ENCODE measurements at regions not wholly inside any gene's neighbourhood (a gene's known extent, or its start where the extent isn't known, plus 50 kb on each side); places are given as distances from the start of the nearest gene placed in this dataset.

DNA sequence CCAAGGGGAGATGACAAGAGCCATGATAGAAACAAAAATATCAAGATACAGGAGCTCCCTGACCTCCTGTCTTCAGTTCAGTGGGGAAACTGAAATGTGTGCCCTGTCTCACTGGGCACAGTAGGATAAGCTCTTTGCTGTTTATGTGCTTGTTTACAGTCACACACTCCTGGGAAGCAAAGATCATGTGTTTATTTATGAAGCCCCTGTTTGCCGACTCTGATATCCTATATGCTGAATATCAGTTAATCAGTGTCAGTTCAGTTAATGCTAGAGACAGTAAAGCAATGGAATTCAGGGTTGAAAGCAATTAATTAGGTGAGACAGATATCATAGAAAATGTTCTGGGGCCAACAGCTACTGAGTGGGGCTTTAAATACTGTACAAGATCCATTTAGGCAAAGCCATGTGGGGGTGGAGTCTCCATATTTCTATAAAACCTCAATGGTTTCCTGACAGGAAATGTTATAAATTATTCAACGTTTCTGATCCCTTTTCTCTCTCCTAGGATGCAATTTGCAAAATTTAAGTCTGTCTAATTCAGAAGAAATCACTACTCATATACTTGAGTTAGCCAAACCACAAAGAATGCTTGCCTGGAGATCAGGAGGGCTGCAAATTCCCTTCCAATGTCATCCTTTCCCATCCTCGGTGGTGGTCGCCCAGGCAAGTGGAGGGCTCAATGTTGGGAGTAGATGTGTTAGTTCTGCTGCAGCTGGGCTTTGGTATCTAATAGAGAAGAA is 551.3 kb downstream of the CMPK2 start:
- no peak overlapping the region for H3K27ac ChIP-seq
- ATAC-seq (no peak), DNase-seq (no peak)
- no peaks in the 10 kb centered on the region for H3K27me3 ChIP-seq
- H3K9me3 ChIP-seq = no peaks in the 10 kb centered on the region
- TF ChIP-seq, protein P1, sequence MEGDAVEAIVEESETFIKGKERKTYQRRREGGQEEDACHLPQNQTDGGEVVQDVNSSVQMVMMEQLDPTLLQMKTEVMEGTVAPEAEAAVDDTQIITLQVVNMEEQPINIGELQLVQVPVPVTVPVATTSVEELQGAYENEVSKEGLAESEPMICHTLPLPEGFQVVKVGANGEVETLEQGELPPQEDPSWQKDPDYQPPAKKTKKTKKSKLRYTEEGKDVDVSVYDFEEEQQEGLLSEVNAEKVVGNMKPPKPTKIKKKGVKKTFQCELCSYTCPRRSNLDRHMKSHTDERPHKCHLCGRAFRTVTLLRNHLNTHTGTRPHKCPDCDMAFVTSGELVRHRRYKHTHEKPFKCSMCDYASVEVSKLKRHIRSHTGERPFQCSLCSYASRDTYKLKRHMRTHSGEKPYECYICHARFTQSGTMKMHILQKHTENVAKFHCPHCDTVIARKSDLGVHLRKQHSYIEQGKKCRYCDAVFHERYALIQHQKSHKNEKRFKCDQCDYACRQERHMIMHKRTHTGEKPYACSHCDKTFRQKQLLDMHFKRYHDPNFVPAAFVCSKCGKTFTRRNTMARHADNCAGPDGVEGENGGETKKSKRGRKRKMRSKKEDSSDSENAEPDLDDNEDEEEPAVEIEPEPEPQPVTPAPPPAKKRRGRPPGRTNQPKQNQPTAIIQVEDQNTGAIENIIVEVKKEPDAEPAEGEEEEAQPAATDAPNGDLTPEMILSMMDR (IDR thresholded peaks at IDR 0.05 in 4 of 5, conservative IDR thresholded peaks at IDR 0.05 in 1 of 5) = no peak
- TF ChIP-seq POLR2A (IDR thresholded peaks at IDR 0.05) = no peak
- in situ Hi-C loops (cut with MboI; ENCODE audit: low sequenced_read_pairs in 4 of 4) (no loop called here), intact Hi-C loops (cut with DNase I; ENCODE audit: low total_unique reads) (no loop called here)
- H3K4me3 ChIP-seq = no peak overlapping the region
- H3K36me3 ChIP-seq = no peaks in the 10 kb centered on the region
- H3K4me1 ChIP-seq = no peaks in the 10 kb centered on the region

DNA sequence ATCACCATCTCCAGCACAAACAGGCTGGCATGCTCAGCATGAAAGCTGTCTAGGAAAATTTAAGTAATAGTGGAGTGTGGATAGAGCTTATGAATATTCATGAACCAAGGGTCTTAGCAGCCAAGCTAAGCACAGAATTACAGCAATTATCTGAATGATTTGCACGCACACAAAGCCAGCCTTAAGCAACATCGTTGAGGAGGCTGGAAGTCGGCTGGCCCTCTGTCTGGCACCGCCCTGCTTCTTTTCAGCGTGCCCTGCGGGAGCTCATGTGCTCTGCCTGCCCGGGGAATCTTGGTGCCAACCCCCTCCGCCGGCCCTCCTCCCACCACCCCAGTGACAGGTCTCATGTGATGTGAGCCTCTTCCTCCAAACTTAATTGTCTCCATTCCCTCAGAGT is 540.1 kb downstream of the CMPK2 start:
- Histone ChIP-seq H3K27me3 (no peaks in the 10 kb centered on the region), H3K4me1 (no peaks in the 10 kb centered on the region), H3K4me3 (no peak overlapping the region), H3K9me3 (no peaks in the 10 kb centered on the region), H3K36me3 (no peaks in the 10 kb centered on the region), H3K27ac (no peak overlapping the region)
- ATAC-seq = no peak
- intact Hi-C loops (cut with DNase I; ENCODE audit: low total_unique reads) = no loop called here
- DNase-seq = no peak
- TF ChIP-seq, protein P1 (IDR thresholded peaks at IDR 0.05 in 4 of 5, conservative IDR thresholded peaks at IDR 0.05 in 1 of 5) = no peak
- no peak for TF ChIP-seq POLR2A (IDR thresholded peaks at IDR 0.05)
- in situ Hi-C loops (cut with MboI; ENCODE audit: low sequenced_read_pairs in 4 of 4) = no loop called here

DNA sequence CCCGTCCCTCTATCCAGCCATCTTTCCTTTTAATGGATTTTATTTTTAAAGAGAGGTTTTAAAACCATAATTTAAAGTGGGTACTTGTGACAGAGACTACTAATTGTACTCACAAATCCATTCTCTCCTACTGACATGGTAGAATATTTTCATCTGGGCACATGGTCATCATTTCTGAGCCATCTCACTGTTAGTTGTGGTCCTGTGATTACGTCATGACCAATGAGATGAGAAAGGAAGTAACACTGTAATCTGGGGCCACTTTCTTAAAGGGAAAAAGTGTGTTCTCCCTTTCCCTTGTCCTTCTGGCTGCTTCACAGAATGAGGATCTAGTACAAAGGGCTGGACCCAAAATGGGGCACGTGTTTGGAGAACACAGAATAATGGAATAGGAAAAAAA is 538.7 kb downstream of the CMPK2 start:
- Histone ChIP-seq H3K4me3 (no peak overlapping the region), H3K27ac (no peak overlapping the region), H3K4me1 (no peaks in the 10 kb centered on the region), H3K36me3 (no peaks in the 10 kb centered on the region), H3K27me3 (no peaks in the 10 kb centered on the region), H3K9me3 (no peaks in the 10 kb centered on the region)
- TF ChIP-seq, protein P1 (IDR thresholded peaks at IDR 0.05 in 4 of 5, conservative IDR thresholded peaks at IDR 0.05 in 1 of 5) = no peak
- no peak for TF ChIP-seq POLR2A (IDR thresholded peaks at IDR 0.05)
- DNase-seq = no peak
- in situ Hi-C loops (cut with MboI; ENCODE audit: low sequenced_read_pairs in 4 of 4) = no loop called here
- intact Hi-C loops (cut with DNase I; ENCODE audit: low total_unique reads) = no loop called here
- ATAC-seq = no peak

DNA sequence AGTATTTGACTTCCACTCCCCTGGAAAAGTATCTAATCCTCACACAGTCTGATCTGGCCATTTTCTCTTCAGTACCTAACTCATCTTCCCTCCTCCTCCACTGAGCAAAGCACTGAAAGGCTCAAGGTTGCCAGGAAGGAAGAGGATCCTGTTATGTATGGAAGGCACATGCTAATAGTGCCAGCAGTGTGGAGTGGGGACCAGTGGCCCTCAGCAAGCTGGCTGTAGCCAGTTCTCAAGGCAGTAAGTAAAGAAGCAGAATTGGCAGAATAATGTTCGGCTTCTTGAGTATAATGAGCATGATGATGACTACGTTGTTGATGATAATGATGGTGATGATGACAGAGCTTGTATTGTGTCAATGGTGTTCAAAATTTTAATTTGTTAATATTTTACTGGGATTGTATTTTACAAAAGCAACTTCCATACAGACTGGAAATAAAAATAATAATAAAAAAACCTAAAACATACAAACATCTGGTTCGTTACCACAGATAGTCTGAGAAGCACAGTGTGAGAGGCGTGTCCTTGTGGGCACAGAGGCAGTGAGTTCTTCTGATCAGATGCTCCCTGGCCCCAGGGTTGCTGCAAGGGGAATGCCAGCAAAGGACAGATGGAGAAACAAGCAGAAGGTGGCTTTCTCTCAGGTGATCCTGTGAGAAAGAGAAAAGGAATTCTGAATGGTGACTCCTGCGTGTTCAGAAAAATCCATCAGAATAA is 528.8 kb downstream of the CMPK2 start:
- Histone ChIP-seq H3K4me3 (no peak overlapping the region), H3K9me3 (no peaks in the 10 kb centered on the region), H3K4me1 (no peaks in the 10 kb centered on the region), H3K27ac (no peak overlapping the region), H3K36me3 (no peaks in the 10 kb centered on the region), H3K27me3 (peaks cover 0 to 5% (median 0%) of the 10 kb centered on the region in 3 donors)
- in situ Hi-C loops (cut with MboI; ENCODE audit: low sequenced_read_pairs in 4 of 4) = no loop called here
- DNase-seq (no peak), ATAC-seq (no peak)
- no peak for TF ChIP-seq POLR2A (IDR thresholded peaks at IDR 0.05)
- TF ChIP-seq, protein P1 (IDR thresholded peaks at IDR 0.05 in 4 of 5, conservative IDR thresholded peaks at IDR 0.05 in 1 of 5) = no peak
- intact Hi-C loops (cut with DNase I; ENCODE audit: low total_unique reads) = no loop called here

All from gastrocnemius medialis (tissue), 4 donors.